ENCODE measurements at regions not wholly inside any gene's neighbourhood (a gene's known extent, or its start where the extent isn't known, plus 50 kb on each side); places are given as distances from the start of the nearest gene placed in this dataset.
"Not testable (repeated sequence)": the region's sequence is repeated elsewhere in the genome, so short reads cannot be mapped to it uniquely, and the experiment has no call there.

DNA sequence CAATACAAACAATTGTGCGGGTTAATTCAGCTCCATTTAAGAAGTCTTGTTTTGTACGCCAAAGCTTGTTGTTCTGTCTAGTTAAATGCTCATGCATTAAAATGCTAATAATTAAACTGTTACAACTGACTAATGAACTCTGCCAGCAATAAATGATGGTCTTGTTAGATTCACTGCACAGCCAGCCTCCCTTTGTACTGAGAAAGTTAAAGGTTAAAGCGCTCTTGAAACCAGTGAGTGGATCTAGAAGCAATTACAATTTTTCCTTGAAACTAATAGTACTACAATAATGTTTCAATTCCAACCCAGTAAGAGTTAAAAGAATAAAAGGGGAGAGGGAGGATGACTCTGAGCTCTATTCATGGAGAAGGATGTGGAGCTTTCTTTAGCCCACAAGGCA, 233.0 kb downstream of the EMX2 start:
- no peak overlapping the region for H3K4ac ChIP-seq (ENCODE audit: low read length)
- no peak overlapping the region for H3K14ac ChIP-seq (ENCODE audit: low read length)
- no peak overlapping the region for H4K91ac ChIP-seq (ENCODE audit: low read depth, low read length, poor library complexity)
- no CpG with 5 or more reads among the region's 3 CpGs for WGBS, 2 donors (ENCODE audit: extremely low coverage in 2 of 2, insufficient read length in 2 of 2, insufficient replicate concordance in 1 of 2)
- no peak overlapping the region for H3K4me3 ChIP-seq (ENCODE audit: low read length in 2 of 2)
- no peak overlapping the region for H3K18ac ChIP-seq (ENCODE audit: low read length)
- H2AK5ac ChIP-seq (ENCODE audit: low read depth, low read length) = no peak overlapping the region
- no peak overlapping the region for H2AFZ ChIP-seq (ENCODE audit: low read length)
- no peak for DNase-seq (ENCODE audit: low spot score)
- H3K9me3 ChIP-seq (replicated peaks in 1 of 2; ENCODE audit: control insufficient read depth in 2 of 2, insufficient read depth in 1 of 2, low read depth in 1 of 2, low read length in 2 of 2) = no peaks in the 10 kb centered on the region
- no peak overlapping the region for H3K23ac ChIP-seq (ENCODE audit: low read depth, low read length, poor library complexity)
- H2BK15ac ChIP-seq (ENCODE audit: low read length) = no peak overlapping the region
- H3K36me3 ChIP-seq (replicated peaks in 1 of 2; ENCODE audit: control insufficient read depth in 2 of 2, insufficient read depth in 2 of 2, low read length in 2 of 2) = no peaks in the 10 kb centered on the region
- H2BK120ac ChIP-seq (ENCODE audit: low read depth, low read length) = no peak overlapping the region
- no peak overlapping the region for H4K8ac ChIP-seq (ENCODE audit: low read depth, low read length)
- H2BK5ac ChIP-seq (ENCODE audit: low read length) = no peak overlapping the region
- no peak overlapping the region for H3K27ac ChIP-seq (replicated peaks; ENCODE audit: low read length)
- H3K4me2 ChIP-seq (ENCODE audit: insufficient read depth, low read length, poor library complexity, severe bottlenecking) = no peak overlapping the region
- no peaks in the 10 kb centered on the region for H3K79me1 ChIP-seq (ENCODE audit: low read depth, low read length)
- H3K4me1 ChIP-seq (ENCODE audit: control insufficient read depth in 2 of 2, insufficient read depth in 1 of 2, low read depth in 1 of 2, low read length in 2 of 2) = peaks cover 0 to 4% of the 10 kb centered on the region in 2 donors
- no peak overlapping the region for H3K9ac ChIP-seq (ENCODE audit: low read depth, low read length, poor library complexity)
- H3K27me3 ChIP-seq (ENCODE audit: control insufficient read depth in 3 of 3, insufficient read depth in 3 of 3, low read depth in 1 of 3, low read length in 3 of 3) = no peaks in the 10 kb centered on the region
- H2BK12ac ChIP-seq (ENCODE audit: low read length) = no peak overlapping the region

- not testable (repeated sequence) for H2BK15ac ChIP-seq (ENCODE audit: low read length); H3K27ac ChIP-seq (replicated peaks; ENCODE audit: low read length); H3K23ac ChIP-seq (ENCODE audit: low read depth, low read length, poor library complexity); H3K4me1 ChIP-seq (ENCODE audit: control insufficient read depth in 2 of 2, insufficient read depth in 1 of 2, low read depth in 1 of 2, low read length in 2 of 2); H4K8ac ChIP-seq (ENCODE audit: low read depth, low read length); H3K9me3 ChIP-seq (replicated peaks in 1 of 2; ENCODE audit: control insufficient read depth in 2 of 2, insufficient read depth in 1 of 2, low read depth in 1 of 2, low read length in 2 of 2); H3K4me2 ChIP-seq (ENCODE audit: insufficient read depth, low read length, poor library complexity, severe bottlenecking); H4K91ac ChIP-seq (ENCODE audit: low read depth, low read length, poor library complexity); H2AFZ ChIP-seq (ENCODE audit: low read length); H3K14ac ChIP-seq (ENCODE audit: low read length); H3K79me1 ChIP-seq (ENCODE audit: low read depth, low read length); H2BK12ac ChIP-seq (ENCODE audit: low read length); H2BK120ac ChIP-seq (ENCODE audit: low read depth, low read length); H2BK5ac ChIP-seq (ENCODE audit: low read length); DNase-seq (ENCODE audit: low spot score); H3K9ac ChIP-seq (ENCODE audit: low read depth, low read length, poor library complexity); H3K18ac ChIP-seq (ENCODE audit: low read length); H3K27me3 ChIP-seq (ENCODE audit: control insufficient read depth in 3 of 3, insufficient read depth in 3 of 3, low read depth in 1 of 3, low read length in 3 of 3); H3K4me3 ChIP-seq (ENCODE audit: low read length in 2 of 2); H3K36me3 ChIP-seq (replicated peaks in 1 of 2; ENCODE audit: control insufficient read depth in 2 of 2, insufficient read depth in 2 of 2, low read length in 2 of 2); H3K4ac ChIP-seq (ENCODE audit: low read length); H2AK5ac ChIP-seq (ENCODE audit: low read depth, low read length)
- WGBS, 2 donors (ENCODE audit: extremely low coverage in 2 of 2, insufficient read length in 2 of 2, insufficient replicate concordance in 1 of 2) = no CpG with 5 or more reads among the region's 5 CpGs
Measured at GRCh38 chr10:117777222-117777621, 234.7 kb downstream of the EMX2 start.

- H3K9ac ChIP-seq (ENCODE audit: low read depth, low read length, poor library complexity) = no peak overlapping the region
- H3K14ac ChIP-seq (ENCODE audit: low read length) = no peak overlapping the region
- no peak overlapping the region for H2BK5ac ChIP-seq (ENCODE audit: low read length)
- H4K8ac ChIP-seq (ENCODE audit: low read depth, low read length) = no peak overlapping the region
- H3K18ac ChIP-seq (ENCODE audit: low read length) = no peak overlapping the region
- no peaks in the 10 kb centered on the region for H3K36me3 ChIP-seq (replicated peaks in 1 of 2; ENCODE audit: control insufficient read depth in 2 of 2, insufficient read depth in 2 of 2, low read length in 2 of 2)
- H3K9me3 ChIP-seq (replicated peaks in 1 of 2; ENCODE audit: control insufficient read depth in 2 of 2, insufficient read depth in 1 of 2, low read depth in 1 of 2, low read length in 2 of 2) = no peaks in the 10 kb centered on the region
- no CpG with 5 or more reads among the region's 3 CpGs for WGBS, 2 donors (ENCODE audit: extremely low coverage in 2 of 2, insufficient read length in 2 of 2, insufficient replicate concordance in 1 of 2)
- H3K27ac ChIP-seq (replicated peaks; ENCODE audit: low read length) = no peak overlapping the region
- H2AFZ ChIP-seq (ENCODE audit: low read length) = no peak overlapping the region
- peaks cover 0 to 5% of the 10 kb centered on the region in 2 donors for H3K4me1 ChIP-seq (ENCODE audit: control insufficient read depth in 2 of 2, insufficient read depth in 1 of 2, low read depth in 1 of 2, low read length in 2 of 2)
- no peaks in the 10 kb centered on the region for H3K27me3 ChIP-seq (ENCODE audit: control insufficient read depth in 3 of 3, insufficient read depth in 3 of 3, low read depth in 1 of 3, low read length in 3 of 3)
- peak overlapping the region; percentile 13 for H2BK15ac ChIP-seq (ENCODE audit: low read length)
- H3K4me2 ChIP-seq (ENCODE audit: insufficient read depth, low read length, poor library complexity, severe bottlenecking) = no peak overlapping the region
- H2BK120ac ChIP-seq (ENCODE audit: low read depth, low read length) = no peak overlapping the region
- H4K91ac ChIP-seq (ENCODE audit: low read depth, low read length, poor library complexity) = no peak overlapping the region
- no peak overlapping the region for H3K4me3 ChIP-seq (ENCODE audit: low read length in 2 of 2)
- no peak overlapping the region for H2BK12ac ChIP-seq (ENCODE audit: low read length)
- no peak for DNase-seq (ENCODE audit: low spot score)
- no peaks in the 10 kb centered on the region for H3K79me1 ChIP-seq (ENCODE audit: low read depth, low read length)
- no peak overlapping the region for H3K4ac ChIP-seq (ENCODE audit: low read length)
- H2AK5ac ChIP-seq (ENCODE audit: low read depth, low read length) = peak overlapping the region; percentile 1
- no peak overlapping the region for H3K23ac ChIP-seq (ENCODE audit: low read depth, low read length, poor library complexity)
Measured at GRCh38 chr10:117778241-117778640, 235.7 kb downstream of the EMX2 start.

GRCh38 chr10:117780411-117780810, 237.9 kb downstream of the EMX2 start:
- DNase-seq (ENCODE audit: low spot score) = no peak
- Histone ChIP-seq H3K4me2 (ENCODE audit: insufficient read depth, low read length, poor library complexity, severe bottlenecking) (no peak overlapping the region), H2AK5ac (ENCODE audit: low read depth, low read length) (no peak overlapping the region), H3K18ac (ENCODE audit: low read length) (no peak overlapping the region), H2BK15ac (ENCODE audit: low read length) (no peak overlapping the region), H3K4me3 (ENCODE audit: low read length in 2 of 2) (no peak overlapping the region), H2AFZ (ENCODE audit: low read length) (no peak overlapping the region), H3K27ac (replicated peaks; ENCODE audit: low read length) (no peak overlapping the region), H3K4me1 (ENCODE audit: control insufficient read depth in 2 of 2, insufficient read depth in 1 of 2, low read depth in 1 of 2, low read length in 2 of 2) (peaks cover 0 to 5% of the 10 kb centered on the region in 2 donors), H2BK12ac (ENCODE audit: low read length) (no peak overlapping the region), H3K4ac (ENCODE audit: low read length) (no peak overlapping the region), H3K23ac (ENCODE audit: low read depth, low read length, poor library complexity) (no peak overlapping the region), H2BK120ac (ENCODE audit: low read depth, low read length) (no peak overlapping the region), H3K27me3 (ENCODE audit: control insufficient read depth in 3 of 3, insufficient read depth in 3 of 3, low read depth in 1 of 3, low read length in 3 of 3) (no peaks in the 10 kb centered on the region), H3K14ac (ENCODE audit: low read length) (no peak overlapping the region), H3K36me3 (replicated peaks in 1 of 2; ENCODE audit: control insufficient read depth in 2 of 2, insufficient read depth in 2 of 2, low read length in 2 of 2) (no peaks in the 10 kb centered on the region), H2BK5ac (ENCODE audit: low read length) (no peak overlapping the region), H3K9ac (ENCODE audit: low read depth, low read length, poor library complexity) (no peak overlapping the region), H4K8ac (ENCODE audit: low read depth, low read length) (no peak overlapping the region), H4K91ac (ENCODE audit: low read depth, low read length, poor library complexity) (no peak overlapping the region), H3K79me1 (ENCODE audit: low read depth, low read length) (no peaks in the 10 kb centered on the region), H3K9me3 (replicated peaks in 1 of 2; ENCODE audit: control insufficient read depth in 2 of 2, insufficient read depth in 1 of 2, low read depth in 1 of 2, low read length in 2 of 2) (no peaks in the 10 kb centered on the region)
- WGBS, 2 donors (ENCODE audit: extremely low coverage in 2 of 2, insufficient read length in 2 of 2, insufficient replicate concordance in 1 of 2) = 100% methylated on average over 1 of the region's 1 CpG; no CpG with 5 or more reads in 1 of the 2 donors
